Ishikawa (cell line): ENCODE measurements at regions not wholly inside any gene's neighbourhood (a gene's known extent, or its start where the extent isn't known, plus 50 kb on each side); places are given as distances from the start of the nearest gene placed in this dataset.

Source experiments
- CEBPB ChIP-seq: IDR thresholded peaks from 2 replicates; pipeline ENCODE4 v1.6.1; 2012
- CREB1 ChIP-seq: IDR thresholded peaks from 2 replicates; pipeline ENCODE4 v1.6.1; 2012; ENCODE audit warnings: low read depth
- EP300 ChIP-seq: IDR thresholded peaks from 2 replicates; pipeline ENCODE4 v1.6.1; 2012; ENCODE audit warnings: borderline replicate concordance
- FOXM1 ChIP-seq: IDR thresholded peaks from 2 replicates; pipeline ENCODE4 v1.6.1; 2012; ENCODE audit warnings: low read depth, borderline replicate concordance
- NFIC ChIP-seq: IDR thresholded peaks from 2 replicates; pipeline ENCODE4 v1.6.1; 2012
- RAD21 ChIP-seq: IDR thresholded peaks from 2 replicates; pipeline ENCODE4 v1.6.1; 2012; ENCODE audit warnings: low read depth
- TAF1 ChIP-seq: IDR thresholded peaks from 2 replicates; pipeline ENCODE4 v1.6.1; 2012; ENCODE audit warnings: low read depth, mild to moderate bottlenecking
- TCF12 ChIP-seq: IDR thresholded peaks from 2 replicates; pipeline ENCODE4 v1.6.1; 2012; ENCODE audit warnings: low read depth
- TEAD4 ChIP-seq: IDR thresholded peaks from 2 replicates; pipeline ENCODE4 v1.6.1; 2012
- TF ChIP-seq, protein P1 (sequence below): IDR thresholded peaks from 2 replicates; pipeline ENCODE4 v1.6.1; 2012
- TF ChIP-seq, protein P2 (sequence below): IDR thresholded peaks from 2 replicates; pipeline ENCODE4 v1.6.1; 2012

DNA sequence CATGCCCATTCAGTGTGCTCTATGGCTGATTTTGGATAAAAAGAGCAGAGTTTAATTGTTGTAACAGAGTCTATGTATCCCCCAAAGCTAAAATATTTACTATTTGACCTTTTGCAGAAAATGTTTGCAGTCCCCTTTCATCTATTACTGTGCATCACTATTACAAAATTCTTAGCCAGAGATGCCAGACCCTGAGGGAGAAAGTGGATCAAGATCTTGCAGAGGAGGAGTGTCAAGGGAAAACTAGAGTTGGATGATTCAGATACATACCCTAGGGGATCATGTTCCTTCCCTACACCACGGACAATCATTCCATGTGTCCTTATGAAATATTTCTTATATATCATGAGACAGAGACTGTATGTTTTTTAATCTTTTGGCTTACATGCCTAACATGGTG, 68.6 kb upstream of the TPRG1 start:
- TF ChIP-seq EP300: no peak
- TF ChIP-seq TAF1: no peak
- TF ChIP-seq TEAD4: no peak
- no peak for TF ChIP-seq CREB1
- no peak for TF ChIP-seq TCF12
- TF ChIP-seq, protein P1, sequence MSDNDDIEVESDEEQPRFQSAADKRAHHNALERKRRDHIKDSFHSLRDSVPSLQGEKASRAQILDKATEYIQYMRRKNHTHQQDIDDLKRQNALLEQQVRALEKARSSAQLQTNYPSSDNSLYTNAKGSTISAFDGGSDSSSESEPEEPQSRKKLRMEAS: no peak
- no peak for TF ChIP-seq RAD21
- no peak for TF ChIP-seq NFIC
- TF ChIP-seq, protein P2, sequence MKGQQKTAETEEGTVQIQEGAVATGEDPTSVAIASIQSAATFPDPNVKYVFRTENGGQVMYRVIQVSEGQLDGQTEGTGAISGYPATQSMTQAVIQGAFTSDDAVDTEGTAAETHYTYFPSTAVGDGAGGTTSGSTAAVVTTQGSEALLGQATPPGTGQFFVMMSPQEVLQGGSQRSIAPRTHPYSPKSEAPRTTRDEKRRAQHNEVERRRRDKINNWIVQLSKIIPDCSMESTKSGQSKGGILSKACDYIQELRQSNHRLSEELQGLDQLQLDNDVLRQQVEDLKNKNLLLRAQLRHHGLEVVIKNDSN: no peak
- TF ChIP-seq FOXM1: no peak
- no peak for TF ChIP-seq CEBPB
